ENCODE measurements at regions not wholly inside any gene's neighbourhood (a gene's known extent, or its start where the extent isn't known, plus 50 kb on each side); places are given as distances from the start of the nearest gene placed in this dataset.

- CTCF ChIA-PET (ENCODE audit: low intra/inter-chr PET ratio): interaction anchor here (0.6 kb wide), 1 partner anchor 28 kb away, joined by 3 read pairs; no protein-coding TSS in a partner anchor
- in situ Hi-C loops (cut with MboI): no loop called here
These were observed 65.0 kb upstream of the IQSEC1 start for GRCh38 chr3:13137941-13138832.

More at GRCh38 chr3:13137941-13138832, 65.0 kb upstream of the IQSEC1 start:
- Histone ChIP-seq H3K27me3 (ENCODE audit: control insufficient read depth in 2 of 2, insufficient read depth in 2 of 2, low read length in 2 of 2) (peaks cover 51 to 96% of the 10 kb centered on the region in 2 experiments), H3K27ac (ENCODE audit: extremely low read depth, low read depth, low read length) (no peak overlapping the region), H3K9me3 (replicated peaks; ENCODE audit: control insufficient read depth, insufficient read depth, low read depth, low read length) (no peaks in the 10 kb centered on the region), H3K9ac (ENCODE audit: insufficient read depth in 1 of 2, low read depth in 2 of 2, low read length in 2 of 2) (no peak overlapping the region; a peak in 1 of 4 replicates), H4K20me1 (replicated peaks; ENCODE audit: control insufficient read depth, insufficient read depth, low read length) (peaks cover 28% of the 10 kb centered on the region), H3K9me1 (ENCODE audit: control insufficient read depth, insufficient read depth, low read length) (no peaks in the 10 kb centered on the region), H3K36me3 (ENCODE audit: control insufficient read depth, insufficient read depth, low read length) (no peaks in the 10 kb centered on the region), H2AFZ (ENCODE audit: low read depth, low read length) (no peak overlapping the region), H3K4me2 (ENCODE audit: insufficient read depth, low read length) (no peak overlapping the region), H3K4me3 (no peak overlapping the region), H3K4me1 (replicated peaks in 1 of 2; ENCODE audit: control insufficient read depth in 2 of 2, insufficient read depth in 2 of 2, low read length in 2 of 2) (peaks cover 0 to 4% of the 10 kb centered on the region in 2 experiments; a peak in 1 of 5 replicates), H3K79me2 (ENCODE audit: control insufficient read depth, insufficient read depth, low read length) (no peaks in the 10 kb centered on the region)
- no peak for DNase-seq (ENCODE audit: extremely low read depth in 1 of 4, low spot score in 3 of 4)
- WGBS (ENCODE audit: insufficient coverage, low coverage, missing lambda C conversion rate): under 1% methylated on average over 18 of the region's 18 CpGs
- intact Hi-C loops (cut with micrococcal nuclease): no loop called here
- TF ChIP-seq NFIC (IDR thresholded peaks at IDR 0.05) (no peak), RAD51 (IDR thresholded peaks at IDR 0.05; ENCODE audit: borderline replicate concordance, low read depth) (no peak), ZKSCAN3 (CRISPR knock-in tag; IDR thresholded peaks at IDR 0.05) (no peak), LCOR (CRISPR knock-in tag; IDR thresholded peaks at IDR 0.05) (no peak), MCM2 (IDR thresholded peaks at IDR 0.05; ENCODE audit: low read depth) (no peak), CBX5 (IDR thresholded peaks at IDR 0.05; ENCODE audit: borderline replicate concordance, low read depth) (no peak), MYNN (IDR thresholded peaks at IDR 0.05) (no peak), MYNN (CRISPR knock-in tag; IDR thresholded peaks at IDR 0.05) (no peak), CREB3L1 (IDR thresholded peaks at IDR 0.05; ENCODE audit: borderline replicate concordance, low read depth) (no peak), ZBTB26 (CRISPR knock-in tag; IDR thresholded peaks at IDR 0.05) (no peak), HLTF (IDR thresholded peaks at IDR 0.05) (no peak), STAT6 (CRISPR knock-in tag; IDR thresholded peaks at IDR 0.05) (no peak), ZNF561 (CRISPR knock-in tag; conservative IDR thresholded peaks at IDR 0.05) (no peak), GTF2A2 (tag; IDR thresholded peaks at IDR 0.05) (no peak), ZNF217 (CRISPR knock-in tag; IDR thresholded peaks at IDR 0.05) (no peak), SIRT6 (IDR thresholded peaks at IDR 0.05; ENCODE audit: low read depth, low read length) (no peak)
- ATAC-seq: no peak
- no peak for FAIRE-seq
- no TSS peak for BruUV-seq (replicated peaks)
- POLR2A ChIA-PET: interaction anchor here (0.8 kb wide), 1 partner anchor 9 kb away, joined by 3 read pairs; no protein-coding TSS in a partner anchor

All from K562 (cell line).